ENCODE measurements at regions not wholly inside any gene's neighbourhood (a gene's known extent, or its start where the extent isn't known, plus 50 kb on each side); places are given as distances from the start of the nearest gene placed in this dataset.

- TF ChIP-seq CTCF (IDR thresholded peaks at IDR 0.05) (no peak), POLR2A (IDR thresholded peaks at IDR 0.05) (no peak), POLR2AphosphoS5 (IDR thresholded peaks at IDR 0.05) (no peak)
These were observed 346.7 kb upstream of the PTGER4 start for GRCh38 chr5:40332970-40333369.

Data from transverse colon (tissue), 4 donors.